ENCODE measurements at regions not wholly inside any gene's neighbourhood (a gene's known extent, or its start where the extent isn't known, plus 50 kb on each side); places are given as distances from the start of the nearest gene placed in this dataset.

DNA sequence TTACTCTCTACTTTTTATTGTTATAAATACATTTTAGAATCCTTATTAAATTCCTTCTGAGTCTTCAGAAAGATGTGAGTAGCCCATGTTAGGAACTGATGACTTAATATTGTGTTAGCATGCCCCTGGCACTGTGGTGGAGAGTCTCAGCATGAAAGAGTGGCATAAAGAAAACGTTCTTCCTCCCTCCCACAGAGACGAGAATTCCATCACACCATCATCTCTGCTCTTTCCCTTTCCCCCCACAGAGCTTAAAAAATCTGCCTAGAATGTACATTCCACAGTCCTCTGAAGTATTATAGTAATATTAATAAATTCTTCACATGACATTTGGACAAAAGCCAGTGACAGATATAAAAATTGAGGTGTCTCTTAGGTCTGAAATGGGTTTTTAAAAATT lies 117.8 kb upstream of the DKK2 start:
- TF ChIP-seq CTCF (conservative IDR thresholded peaks at IDR 0.05; ENCODE audit: low read depth, low read length) (no peak), EZH2 (IDR thresholded peaks at IDR 0.05; ENCODE audit: borderline replicate concordance, low read depth, low read length, poor library complexity, severe bottlenecking) (no peak)

All from A673 (cell line).